HepG2 (cell line): ENCODE measurements at regions not wholly inside any gene's neighbourhood (a gene's known extent, or its start where the extent isn't known, plus 50 kb on each side); places are given as distances from the start of the nearest gene placed in this dataset.

Source experiments
- JUND ChIP-seq: sonication (generic); formaldehyde crosslinking; IDR thresholded peaks from 2 replicates; pipeline ENCODE4 v1.8.0; 2022; ENCODE audit warnings: mild to moderate bottlenecking, missing genetic modification reagents
- KAT7 ChIP-seq: IDR thresholded peaks from 2 replicates; pipeline ENCODE4 v1.6.1; 2018; ENCODE audit warnings: borderline replicate concordance, missing compliant biosample characterization
- KDM2A ChIP-seq: sonication (generic); formaldehyde crosslinking; IDR thresholded peaks from 2 replicates; pipeline ENCODE4 v1.4.0; 2020; ENCODE audit warnings: low read depth, missing genetic modification reagents, borderline replicate concordance
- MTA3 ChIP-seq: sonication (generic); formaldehyde crosslinking; IDR thresholded peaks from 2 replicates; pipeline ENCODE4 v1.4.0; 2020; ENCODE audit warnings: missing genetic modification reagents
- NFE2L1 ChIP-seq: sonication (generic); formaldehyde crosslinking; IDR thresholded peaks from 2 replicates; pipeline ENCODE4 v1.4.0; 2020; ENCODE audit warnings: missing genetic modification reagents, mild to moderate bottlenecking, borderline replicate concordance
- POLR2AphosphoS5 ChIP-seq: IDR thresholded peaks from 2 replicates; pipeline ENCODE4 v1.6.1; 2012; ENCODE audit warnings: low read depth, low read length
- ZNF124 ChIP-seq: sonication (generic); formaldehyde crosslinking; IDR thresholded peaks from 2 replicates; pipeline ENCODE4 v1.4.0; 2020; ENCODE audit warnings: missing genetic modification reagents
- TF ChIP-seq, protein P1 (sequence below): sonication (generic); formaldehyde crosslinking; IDR thresholded peaks from 2 replicates; pipeline ENCODE4 v1.5.0; 2020; ENCODE audit warnings: mild to moderate bottlenecking, missing genetic modification reagents, moderate library complexity
- TF ChIP-seq, protein P2 (sequence below): sonication (generic); formaldehyde crosslinking; IDR thresholded peaks from 2 replicates; pipeline ENCODE4 v1.5.0; 2020; ENCODE audit warnings: missing genetic modification reagents, mild to moderate bottlenecking, borderline replicate concordance

DNA sequence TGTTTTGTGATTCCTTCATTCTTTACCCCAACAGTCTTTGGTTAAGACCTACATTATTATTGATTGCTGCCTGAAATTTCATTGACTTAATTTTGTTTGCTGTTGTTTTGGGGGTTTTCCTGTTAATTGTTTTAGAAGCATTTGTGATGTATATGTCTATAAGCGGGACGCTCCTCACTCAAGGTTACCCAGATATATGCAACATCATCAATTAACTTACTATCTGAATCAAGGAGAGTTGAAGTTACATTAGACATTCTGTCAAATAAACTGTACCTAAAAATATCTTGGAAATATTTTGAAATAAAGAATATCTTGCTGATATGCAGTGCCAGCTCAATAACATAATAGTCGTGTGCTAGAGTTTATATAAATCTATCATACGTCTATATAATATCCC lies 125.9 kb upstream of the CDH18 start:
- TF ChIP-seq NFE2L1 (CRISPR knock-in tag) (no peak), KDM2A (CRISPR knock-in tag) (no peak), JUND (CRISPR knock-in tag) (no peak), MTA3 (no peak), POLR2AphosphoS5 (no peak), ZNF124 (CRISPR knock-in tag) (no peak), KAT7 (CRISPR knock-in tag) (no peak)
- TF ChIP-seq, protein P1, sequence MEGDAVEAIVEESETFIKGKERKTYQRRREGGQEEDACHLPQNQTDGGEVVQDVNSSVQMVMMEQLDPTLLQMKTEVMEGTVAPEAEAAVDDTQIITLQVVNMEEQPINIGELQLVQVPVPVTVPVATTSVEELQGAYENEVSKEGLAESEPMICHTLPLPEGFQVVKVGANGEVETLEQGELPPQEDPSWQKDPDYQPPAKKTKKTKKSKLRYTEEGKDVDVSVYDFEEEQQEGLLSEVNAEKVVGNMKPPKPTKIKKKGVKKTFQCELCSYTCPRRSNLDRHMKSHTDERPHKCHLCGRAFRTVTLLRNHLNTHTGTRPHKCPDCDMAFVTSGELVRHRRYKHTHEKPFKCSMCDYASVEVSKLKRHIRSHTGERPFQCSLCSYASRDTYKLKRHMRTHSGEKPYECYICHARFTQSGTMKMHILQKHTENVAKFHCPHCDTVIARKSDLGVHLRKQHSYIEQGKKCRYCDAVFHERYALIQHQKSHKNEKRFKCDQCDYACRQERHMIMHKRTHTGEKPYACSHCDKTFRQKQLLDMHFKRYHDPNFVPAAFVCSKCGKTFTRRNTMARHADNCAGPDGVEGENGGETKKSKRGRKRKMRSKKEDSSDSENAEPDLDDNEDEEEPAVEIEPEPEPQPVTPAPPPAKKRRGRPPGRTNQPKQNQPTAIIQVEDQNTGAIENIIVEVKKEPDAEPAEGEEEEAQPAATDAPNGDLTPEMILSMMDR (CRISPR knock-in tag), result no peak
- TF ChIP-seq, protein P2, sequence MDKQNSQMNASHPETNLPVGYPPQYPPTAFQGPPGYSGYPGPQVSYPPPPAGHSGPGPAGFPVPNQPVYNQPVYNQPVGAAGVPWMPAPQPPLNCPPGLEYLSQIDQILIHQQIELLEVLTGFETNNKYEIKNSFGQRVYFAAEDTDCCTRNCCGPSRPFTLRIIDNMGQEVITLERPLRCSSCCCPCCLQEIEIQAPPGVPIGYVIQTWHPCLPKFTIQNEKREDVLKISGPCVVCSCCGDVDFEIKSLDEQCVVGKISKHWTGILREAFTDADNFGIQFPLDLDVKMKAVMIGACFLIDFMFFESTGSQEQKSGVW, result no peak
